Mucosa of gallbladder (tissue), 1 donor: ENCODE measurements at regions not wholly inside any gene's neighbourhood (a gene's known extent, or its start where the extent isn't known, plus 50 kb on each side); places are given as distances from the start of the nearest gene placed in this dataset.
"Not testable (repeated sequence)": the region's sequence is repeated elsewhere in the genome, so short reads cannot be mapped to it uniquely, and the experiment has no call there.

Experiments used
- DNase-seq: peaks from one replicate; pipeline ENCODE4 v3.0.0-alpha.2; 2020; ENCODE audit warnings: low spot score
- donor health status: DM: no; HTN: no; CAD: no.

- DNase-seq: not testable (repeated sequence)
Measured at GRCh38 chr2:39830610-39831009, 51.6 kb upstream of the THUMPD2 start.
